GM06990 (cell line): ENCODE measurements at regions not wholly inside any gene's neighbourhood (a gene's known extent, or its start where the extent isn't known, plus 50 kb on each side); places are given as distances from the start of the nearest gene placed in this dataset.

Source experiments
- DNase-seq: peaks from one replicate; pipeline ENCODE4 v3.0.0-alpha.2; 2011; ENCODE audit not compliant: insufficient read length; ENCODE audit errors: extremely low read depth
- H3K27me3 ChIP-seq: replicated peaks from 2 replicates; pipeline ENCODE4 v1.6.0; 2011; ENCODE audit warnings: low read length; ENCODE audit not compliant: control insufficient read depth, insufficient read depth
- H3K36me3 ChIP-seq: 2 replicates; pipeline ENCODE4 v1.5.1; 2011; ENCODE audit warnings: low read length; ENCODE audit not compliant: control insufficient read depth, insufficient read depth
- H3K4me3 ChIP-seq: replicated peaks from 2 replicates; pipeline ENCODE4 v1.5.1; 2011; ENCODE audit warnings: low read depth, mild to moderate bottlenecking, control low read depth, low read length
- CTCF ChIP-seq: IDR thresholded peaks from 2 replicates; pipeline ENCODE4 v1.5.1; 2011; ENCODE audit warnings: low read length, control low read depth, mild to moderate bottlenecking, inconsistent platforms; ENCODE audit not compliant: insufficient read depth, poor library complexity, severe bottlenecking

- no peak for TF ChIP-seq CTCF
- DNase-seq: no peak
These were observed 96.3 kb upstream of the SLC44A3 start for GRCh38 chr1:94723894-94724293.

GRCh38 chr1:94723463-94723862 lies 96.7 kb upstream of the SLC44A3 start:
- H3K36me3 ChIP-seq: no peaks in the 10 kb centered on the region
- DNase-seq: no peak
- TF ChIP-seq CTCF: no peak
- H3K27me3 ChIP-seq: no peaks in the 10 kb centered on the region
- no peak overlapping the region for H3K4me3 ChIP-seq

More at GRCh38 chr1:94723894-94724293, 96.3 kb upstream of the SLC44A3 start:
- Histone ChIP-seq H3K36me3 (no peaks in the 10 kb centered on the region), H3K27me3 (no peaks in the 10 kb centered on the region), H3K4me3 (no peak overlapping the region)

GRCh38 chr1:94722181-94722580 lies 98.0 kb upstream of the SLC44A3 start:
- Histone ChIP-seq H3K27me3 (no peaks in the 10 kb centered on the region), H3K36me3 (no peaks in the 10 kb centered on the region), H3K4me3 (no peak overlapping the region)
- DNase-seq: no peak
- no peak for TF ChIP-seq CTCF

- H3K27me3 ChIP-seq: no peaks in the 10 kb centered on the region
- H3K4me3 ChIP-seq: no peak overlapping the region
- no peak for TF ChIP-seq CTCF
- H3K36me3 ChIP-seq: no peaks in the 10 kb centered on the region
- DNase-seq: peak; percentile 41
These were observed 98.9 kb upstream of the SLC44A3 start for GRCh38 chr1:94721240-94721639.

GRCh38 chr1:94719926-94720793 lies 100.0 kb upstream of the SLC44A3 start:
- H3K36me3 ChIP-seq: no peaks in the 10 kb centered on the region
- no peaks in the 10 kb centered on the region for H3K27me3 ChIP-seq
- peak; percentile 67 for DNase-seq
- no peak overlapping the region for H3K4me3 ChIP-seq
- no peak for TF ChIP-seq CTCF
